Astrocyte (in vitro differentiated cells and primary cell): ENCODE measurements at regions not wholly inside any gene's neighbourhood (a gene's known extent, or its start where the extent isn't known, plus 50 kb on each side); places are given as distances from the start of the nearest gene placed in this dataset.

ENCODE experiments used
- DNase-seq: peaks from one replicate; pipeline ENCODE4 v3.0.0-alpha.2; 2010; ENCODE audit warnings: low read depth
- FAIRE-seq: peaks from 2 replicates; lab custom pipeline; 2011; peaks lifted over from hg19 to GRCh38; lab: Jason Lieb, UNC
- H2AFZ ChIP-seq: 2 replicates; pipeline ENCODE4 v1.6.0; 2012; ENCODE audit warnings: low read depth, low read length, inconsistent platforms
- H3K27ac ChIP-seq: 2 replicates; pipeline ENCODE4 v1.5.1; 2011; ENCODE audit warnings: low read depth, low read length, inconsistent platforms
- H3K27me3 ChIP-seq: 2 replicates; pipeline ENCODE4 v1.6.0; 2011; ENCODE audit warnings: low read length, inconsistent platforms; ENCODE audit not compliant: insufficient read depth
- H3K36me3 ChIP-seq: 2 replicates; pipeline ENCODE4 v1.5.1; 2011; ENCODE audit warnings: low read length, inconsistent platforms; ENCODE audit not compliant: insufficient read depth
- H3K4me1 ChIP-seq: 2 replicates; pipeline ENCODE4 v1.5.1; 2011; ENCODE audit warnings: low read length, inconsistent platforms; ENCODE audit not compliant: insufficient read depth
- H3K4me2 ChIP-seq: 2 replicates; pipeline ENCODE4 v1.6.0; 2012; ENCODE audit warnings: low read length, inconsistent platforms
- H3K4me3 ChIP-seq: 2 replicates; pipeline ENCODE4 v1.5.1; 2011; ENCODE audit warnings: low read depth, mild to moderate bottlenecking, low read length, inconsistent platforms; ENCODE audit not compliant: insufficient read depth
- H3K79me2 ChIP-seq: 2 replicates; pipeline ENCODE4 v1.6.0; 2012; ENCODE audit warnings: mild to moderate bottlenecking, low read length, inconsistent platforms; ENCODE audit not compliant: insufficient read depth
- H3K9ac ChIP-seq: 2 replicates; pipeline ENCODE4 v1.6.0; 2012; ENCODE audit warnings: mild to moderate bottlenecking, low read length, inconsistent platforms
- H3K9me3 ChIP-seq: 2 replicates; pipeline ENCODE4 v1.5.1; 2012; ENCODE audit warnings: low read depth, mild to moderate bottlenecking, low read length, inconsistent platforms; ENCODE audit not compliant: insufficient read depth
- H4K20me1 ChIP-seq: 2 replicates; pipeline ENCODE4 v1.6.0; 2012; ENCODE audit warnings: low read length, inconsistent platforms; ENCODE audit not compliant: insufficient read depth
- H3K27ac Mint-ChIP-seq: one replicate; pipeline ENCODE4 v1.8.0; 2021; ENCODE audit warnings: mild to moderate bottlenecking, mixed read lengths; ENCODE audit not compliant: unreplicated experiment
- H3K27me3 Mint-ChIP-seq: one replicate; pipeline ENCODE4 v1.8.0; 2021; ENCODE audit warnings: low read depth, mixed read lengths; ENCODE audit not compliant: unreplicated experiment
- H3K36me3 Mint-ChIP-seq: one replicate; pipeline ENCODE4 v1.8.0; 2021; ENCODE audit warnings: low read depth, mixed read lengths; ENCODE audit not compliant: unreplicated experiment
- H3K4me1 Mint-ChIP-seq: one replicate; pipeline ENCODE4 v1.8.0; 2021; ENCODE audit warnings: low read depth, mixed read lengths; ENCODE audit not compliant: unreplicated experiment
- H3K4me3 Mint-ChIP-seq: one replicate; pipeline ENCODE4 v1.8.0; 2021; ENCODE audit warnings: mild to moderate bottlenecking, moderate library complexity, mixed read lengths; ENCODE audit not compliant: unreplicated experiment
- H3K9me3 Mint-ChIP-seq: one replicate; pipeline ENCODE4 v1.8.0; 2021; ENCODE audit warnings: mild to moderate bottlenecking, mixed read lengths; ENCODE audit not compliant: unreplicated experiment
- EZH2 ChIP-seq: IDR thresholded peaks from 2 replicates; pipeline ENCODE4 v1.6.1; 2012; ENCODE audit warnings: mild to moderate bottlenecking, low read length, inconsistent platforms; ENCODE audit not compliant: insufficient read depth
- TF ChIP-seq, protein P1 (sequence below): IDR thresholded peaks from 2 replicates; pipeline ENCODE4 v1.5.1; 2011; ENCODE audit warnings: low read depth, mild to moderate bottlenecking, inconsistent platforms, low read length, moderate library complexity; ENCODE audit not compliant: insufficient read depth

- H2AFZ ChIP-seq = peak overlapping the region; percentile 55
- no peak for TF ChIP-seq EZH2
- TF ChIP-seq, protein P1, sequence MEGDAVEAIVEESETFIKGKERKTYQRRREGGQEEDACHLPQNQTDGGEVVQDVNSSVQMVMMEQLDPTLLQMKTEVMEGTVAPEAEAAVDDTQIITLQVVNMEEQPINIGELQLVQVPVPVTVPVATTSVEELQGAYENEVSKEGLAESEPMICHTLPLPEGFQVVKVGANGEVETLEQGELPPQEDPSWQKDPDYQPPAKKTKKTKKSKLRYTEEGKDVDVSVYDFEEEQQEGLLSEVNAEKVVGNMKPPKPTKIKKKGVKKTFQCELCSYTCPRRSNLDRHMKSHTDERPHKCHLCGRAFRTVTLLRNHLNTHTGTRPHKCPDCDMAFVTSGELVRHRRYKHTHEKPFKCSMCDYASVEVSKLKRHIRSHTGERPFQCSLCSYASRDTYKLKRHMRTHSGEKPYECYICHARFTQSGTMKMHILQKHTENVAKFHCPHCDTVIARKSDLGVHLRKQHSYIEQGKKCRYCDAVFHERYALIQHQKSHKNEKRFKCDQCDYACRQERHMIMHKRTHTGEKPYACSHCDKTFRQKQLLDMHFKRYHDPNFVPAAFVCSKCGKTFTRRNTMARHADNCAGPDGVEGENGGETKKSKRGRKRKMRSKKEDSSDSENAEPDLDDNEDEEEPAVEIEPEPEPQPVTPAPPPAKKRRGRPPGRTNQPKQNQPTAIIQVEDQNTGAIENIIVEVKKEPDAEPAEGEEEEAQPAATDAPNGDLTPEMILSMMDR = no peak
- H3K27ac ChIP-seq = no peak overlapping the region
- H3K9me3 ChIP-seq = peaks cover 6% of the 10 kb centered on the region
- no peaks in the 10 kb centered on the region for H3K36me3 ChIP-seq
- peak overlapping the region; percentile 69 for H3K4me2 ChIP-seq
- Mint-ChIP-seq H3K4me3 (no peak overlapping the region), H3K36me3 (peaks cover 1% of the 10 kb centered on the region), H3K4me1 (no peaks in the 10 kb centered on the region), H3K27ac (peak overlapping the region; percentile 23), H3K9me3 (peaks cover 42% of the 10 kb centered on the region), H3K27me3 (no peaks in the 10 kb centered on the region)
- no peaks in the 10 kb centered on the region for H3K4me1 ChIP-seq
- DNase-seq (peak; percentile 61), FAIRE-seq (peak; percentile 37)
- H4K20me1 ChIP-seq = no peaks in the 10 kb centered on the region
- H3K27me3 ChIP-seq = no peaks in the 10 kb centered on the region
- H3K4me3 ChIP-seq = no peak overlapping the region
- H3K79me2 ChIP-seq = no peaks in the 10 kb centered on the region
- peak overlapping the region; percentile 24 for H3K9ac ChIP-seq
Measured at GRCh38 chr3:104279617-104280016, 1087.1 kb upstream of the ALCAM start.

DNA sequence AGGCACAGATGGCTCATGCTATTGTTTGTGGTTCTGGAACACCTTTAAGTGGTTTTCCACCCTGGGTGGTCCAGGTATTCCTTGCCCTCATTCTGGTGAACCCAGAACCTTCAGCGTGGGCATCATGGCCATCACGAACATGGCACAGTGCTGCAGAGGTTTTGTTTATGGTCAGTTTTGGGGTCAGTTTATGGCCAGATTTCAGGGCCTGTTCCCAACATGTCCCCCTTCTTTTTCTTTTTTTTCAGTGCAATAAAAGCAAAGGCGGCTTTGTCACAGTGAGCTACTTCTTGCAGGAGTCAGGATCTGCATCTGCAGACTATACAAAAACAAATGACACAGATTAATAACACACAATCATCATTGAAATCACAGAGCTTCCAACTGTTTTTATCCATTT, 1085.0 kb upstream of the ALCAM start:
- Histone ChIP-seq H3K27ac (no peak overlapping the region), H3K9me3 (peaks cover 8% of the 10 kb centered on the region), H3K79me2 (no peaks in the 10 kb centered on the region), H3K9ac (no peak overlapping the region), H3K36me3 (no peaks in the 10 kb centered on the region), H3K4me3 (no peak overlapping the region), H3K4me1 (no peaks in the 10 kb centered on the region), H3K27me3 (no peaks in the 10 kb centered on the region), H4K20me1 (no peaks in the 10 kb centered on the region), H2AFZ (no peak overlapping the region), H3K4me2 (no peak overlapping the region)
- H3K27me3 Mint-ChIP-seq = no peaks in the 10 kb centered on the region
- H3K4me3 Mint-ChIP-seq = no peak overlapping the region
- peaks cover 45% of the 10 kb centered on the region for H3K9me3 Mint-ChIP-seq
- DNase-seq = no peak
- FAIRE-seq = no peak
- H3K4me1 Mint-ChIP-seq = no peaks in the 10 kb centered on the region
- no peak overlapping the region for H3K27ac Mint-ChIP-seq
- TF ChIP-seq, protein P1 = no peak
- TF ChIP-seq EZH2 = no peak
- no peaks in the 10 kb centered on the region for H3K36me3 Mint-ChIP-seq

- H3K4me3 ChIP-seq = no peak overlapping the region
- FAIRE-seq = no peak
Measured at GRCh38 chr3:104286645-104287044, 1080.1 kb upstream of the ALCAM start.

More at GRCh38 chr3:104286645-104287044, 1080.1 kb upstream of the ALCAM start:
- no peaks in the 10 kb centered on the region for H3K27me3 Mint-ChIP-seq
- no peak for DNase-seq
- Histone ChIP-seq H3K9me3 (peaks cover 6% of the 10 kb centered on the region), H3K27ac (no peak overlapping the region), H3K9ac (no peak overlapping the region), H3K4me1 (peaks cover 3% of the 10 kb centered on the region), H2AFZ (no peak overlapping the region), H3K79me2 (no peaks in the 10 kb centered on the region), H4K20me1 (no peaks in the 10 kb centered on the region), H3K27me3 (no peaks in the 10 kb centered on the region), H3K36me3 (no peaks in the 10 kb centered on the region), H3K4me2 (no peak overlapping the region)
- peaks cover 23% of the 10 kb centered on the region for H3K9me3 Mint-ChIP-seq
- no peak overlapping the region for H3K4me3 Mint-ChIP-seq
- TF ChIP-seq EZH2 = no peak
- TF ChIP-seq, protein P1 = no peak
- no peaks in the 10 kb centered on the region for H3K36me3 Mint-ChIP-seq
- H3K4me1 Mint-ChIP-seq = peaks cover 5% of the 10 kb centered on the region
- no peak overlapping the region for H3K27ac Mint-ChIP-seq
